HS-27A (cell line): ENCODE measurements at regions not wholly inside any gene's neighbourhood (a gene's known extent, or its start where the extent isn't known, plus 50 kb on each side); places are given as distances from the start of the nearest gene placed in this dataset.

ENCODE experiments used
- DNase-seq: peaks from one replicate; pipeline ENCODE4 v3.0.0-alpha.2; 2012; ENCODE audit warnings: low read depth, missing footprints

DNA sequence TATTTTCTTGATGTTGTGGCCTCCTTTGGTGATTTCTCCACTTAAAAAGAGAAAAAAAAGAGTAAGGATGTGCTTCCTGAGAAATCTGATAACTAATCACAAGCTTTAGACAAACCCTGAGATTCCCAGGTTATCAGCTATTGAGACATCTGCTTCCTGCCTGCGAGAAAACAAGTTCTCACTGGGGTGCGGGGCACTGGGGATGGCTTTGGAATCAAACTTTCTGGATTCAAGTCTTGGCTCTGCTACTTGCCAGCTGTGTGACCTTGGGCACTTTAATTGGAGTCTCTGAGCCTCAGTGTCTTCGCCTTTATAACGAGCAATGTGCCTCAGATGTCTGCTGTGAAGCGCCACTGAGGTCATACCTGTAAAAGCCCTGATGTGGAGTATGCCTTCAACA, 152.5 kb upstream of the NAV2 start:
- DNase-seq = no peak

DNA sequence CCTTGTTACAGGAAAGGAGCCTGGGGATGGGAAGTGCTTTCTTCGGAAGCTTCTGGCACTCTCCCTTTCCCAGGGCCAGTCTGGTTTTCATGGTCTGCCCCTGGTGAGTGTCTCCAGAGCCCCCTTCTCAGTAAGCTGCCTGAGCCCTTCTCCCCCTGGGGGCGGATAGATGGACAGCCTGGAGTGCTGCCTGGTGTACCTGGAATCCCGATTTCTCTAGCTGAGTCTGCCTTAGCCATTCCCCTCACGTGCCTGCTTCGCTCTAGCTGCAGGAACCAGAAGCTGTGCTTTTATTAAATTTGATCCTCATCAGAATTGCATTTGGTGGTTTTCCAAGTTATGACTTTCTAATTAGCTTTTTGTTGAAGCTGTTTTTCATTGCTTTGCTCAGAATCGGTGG, 152.9 kb upstream of the NAV2 start:
- no peak for DNase-seq

- DNase-seq = no peak
Observed at GRCh38 chr11:19558189-19558986, 154.2 kb upstream of the NAV2 start.

GRCh38 chr11:19557720-19558140, 154.9 kb upstream of the NAV2 start:
- DNase-seq = peak; percentile 68

DNA sequence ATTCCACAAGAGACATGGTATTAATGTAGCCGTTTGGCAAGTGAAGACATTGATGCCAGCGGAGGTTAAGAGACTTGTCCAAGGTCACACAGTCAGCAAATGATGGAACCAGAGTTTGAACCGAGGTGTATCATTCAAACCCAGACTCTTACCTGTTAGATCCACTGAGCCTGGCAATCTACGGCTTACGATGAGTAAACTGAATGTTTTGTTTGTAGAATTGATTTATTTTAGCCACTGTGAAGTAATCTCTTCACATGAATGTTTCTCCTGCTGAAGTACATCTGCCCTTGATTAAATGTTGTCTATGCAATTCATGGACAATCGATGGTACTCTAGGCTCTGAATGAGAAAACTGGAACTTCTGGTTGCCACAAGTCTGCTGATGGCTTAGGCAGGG, 155.5 kb upstream of the NAV2 start:
- no peak for DNase-seq

DNA sequence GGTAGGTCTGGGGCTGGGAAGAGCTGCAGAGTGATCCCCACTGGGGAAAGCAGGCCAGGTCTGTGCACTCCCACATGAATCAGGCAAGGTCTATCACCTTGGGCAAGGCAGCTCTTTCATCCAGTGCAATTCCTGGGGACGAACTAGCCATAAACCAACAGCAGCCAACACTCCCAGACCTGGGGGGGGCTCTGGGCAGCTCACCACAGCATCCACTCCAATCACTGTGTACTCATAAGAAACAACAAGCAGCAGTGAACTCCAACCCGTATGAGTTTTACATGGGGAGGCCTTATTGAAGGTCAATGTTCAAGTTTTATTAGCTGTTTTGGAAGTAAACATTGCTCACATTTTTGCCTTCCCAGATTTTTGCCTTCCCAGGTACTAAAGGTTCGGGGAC, 157.4 kb upstream of the NAV2 start:
- DNase-seq = no peak

DNA sequence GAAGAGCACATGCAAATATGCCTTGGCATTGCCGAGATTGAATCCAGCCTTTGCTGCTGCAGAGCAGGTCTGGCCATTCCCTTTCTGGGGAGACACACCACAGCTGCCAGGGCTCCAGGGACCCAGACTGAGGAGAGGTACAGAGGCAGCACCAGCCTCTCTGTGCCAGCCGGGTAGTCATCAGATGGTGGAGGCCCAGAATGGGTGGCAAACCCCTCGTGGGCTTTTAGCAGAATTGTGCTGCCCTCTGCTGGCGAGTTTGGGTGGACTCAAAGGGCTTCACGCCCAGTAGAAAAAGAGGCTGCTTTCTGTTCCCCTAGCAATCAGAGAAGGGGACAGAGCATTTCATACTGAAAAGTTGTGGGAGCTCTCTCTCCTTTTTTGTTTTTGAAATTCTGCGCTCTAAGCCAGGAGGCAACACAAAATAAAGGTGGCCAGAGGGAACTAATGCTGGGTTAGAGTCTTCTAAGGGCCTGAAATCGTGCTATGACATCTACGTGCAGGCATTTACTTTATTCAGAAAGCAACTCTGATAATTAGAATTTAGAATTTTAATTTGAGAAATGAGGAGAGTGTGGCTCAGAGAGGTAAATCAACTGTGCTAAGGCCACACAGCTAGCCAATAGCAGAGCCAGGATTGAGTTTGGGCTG, 158.8 kb upstream of the NAV2 start:
- peak; percentile 51 for DNase-seq

DNA sequence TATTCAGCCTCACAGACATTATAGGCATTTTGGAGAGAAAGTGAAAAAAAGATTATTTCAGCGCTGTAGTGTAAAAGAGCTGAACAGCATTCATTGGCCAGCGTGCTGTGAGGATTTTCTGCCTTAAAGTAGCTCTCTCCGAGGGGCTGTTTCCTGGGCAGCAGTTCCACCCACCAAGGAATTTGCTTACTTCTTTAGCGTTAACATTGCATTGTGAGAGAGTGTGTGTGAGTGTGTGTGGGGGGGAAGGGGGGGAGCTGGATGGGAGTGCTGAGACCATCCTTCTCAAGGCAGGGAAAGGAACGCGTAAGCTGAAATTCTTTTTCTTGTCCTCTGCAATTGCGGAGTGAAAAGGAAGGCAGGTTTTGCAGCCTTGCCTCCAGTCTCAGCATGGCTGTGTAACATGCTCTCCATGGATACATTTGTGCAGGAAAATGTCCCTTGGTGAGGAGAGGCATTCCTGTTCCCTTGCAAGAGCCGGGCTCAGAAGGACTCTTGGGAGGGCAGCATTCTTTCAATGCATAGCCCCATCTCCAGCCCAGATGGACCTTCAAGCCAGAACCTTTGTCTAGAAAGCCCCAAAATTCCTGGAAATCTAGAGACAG, 159.9 kb upstream of the NAV2 start:
- no peak for DNase-seq

GRCh38 chr11:19552161-19552560, 160.5 kb upstream of the NAV2 start:
- no peak for DNase-seq

GRCh38 chr11:19551457-19551856, 161.2 kb upstream of the NAV2 start:
- DNase-seq = no peak

- no peak for DNase-seq
Observed at GRCh38 chr11:19547044-19547443, 165.6 kb upstream of the NAV2 start.

DNA sequence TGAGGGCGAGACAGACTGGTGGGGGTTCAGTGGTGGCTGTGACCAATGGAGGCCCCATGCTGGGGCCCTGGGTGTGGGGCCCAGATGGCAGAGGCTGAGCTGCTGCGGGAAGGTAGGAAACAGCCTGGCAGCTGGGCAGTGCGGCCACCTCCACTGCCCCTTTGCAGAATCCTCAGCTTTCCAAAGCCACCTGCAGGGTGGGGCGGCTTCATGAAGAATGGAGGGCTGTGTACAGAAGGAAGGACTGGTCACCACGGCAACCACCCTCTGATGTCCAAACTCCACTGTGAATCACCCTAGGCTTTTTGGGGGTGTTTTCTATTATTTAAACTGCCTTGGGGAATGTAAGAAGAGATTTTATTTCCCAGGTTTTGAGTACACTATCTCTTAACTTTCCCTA, 166.3 kb upstream of the NAV2 start:
- no peak for DNase-seq

DNA sequence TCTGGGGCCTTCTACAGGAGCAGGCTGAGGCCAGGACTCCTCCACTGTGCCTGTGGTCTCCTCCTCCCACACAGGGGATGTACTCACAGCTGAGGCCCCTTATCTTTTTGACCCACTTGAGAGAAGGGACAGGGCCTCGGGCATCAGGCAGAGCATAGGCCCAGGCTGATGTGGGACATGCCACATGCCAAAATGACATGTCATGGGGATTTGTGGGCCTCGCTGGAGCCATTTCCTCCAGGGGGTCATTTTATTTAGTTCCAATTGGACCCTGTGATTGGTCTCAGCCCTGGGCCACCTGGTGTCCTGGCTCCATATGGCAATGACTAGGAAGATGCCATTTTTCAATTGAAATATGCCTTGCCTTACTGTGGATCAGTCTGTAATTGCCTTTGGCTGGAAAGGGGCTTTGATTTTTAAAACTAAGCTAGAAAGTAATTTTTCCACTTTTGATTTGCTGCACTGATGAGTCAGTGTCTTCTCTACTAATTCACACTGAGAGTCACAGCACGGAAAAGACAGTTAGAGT, 171.1 kb upstream of the NAV2 start:
- no peak for DNase-seq

- no peak for DNase-seq
Observed at GRCh38 chr11:19539861-19540260, 172.8 kb upstream of the NAV2 start.

DNA sequence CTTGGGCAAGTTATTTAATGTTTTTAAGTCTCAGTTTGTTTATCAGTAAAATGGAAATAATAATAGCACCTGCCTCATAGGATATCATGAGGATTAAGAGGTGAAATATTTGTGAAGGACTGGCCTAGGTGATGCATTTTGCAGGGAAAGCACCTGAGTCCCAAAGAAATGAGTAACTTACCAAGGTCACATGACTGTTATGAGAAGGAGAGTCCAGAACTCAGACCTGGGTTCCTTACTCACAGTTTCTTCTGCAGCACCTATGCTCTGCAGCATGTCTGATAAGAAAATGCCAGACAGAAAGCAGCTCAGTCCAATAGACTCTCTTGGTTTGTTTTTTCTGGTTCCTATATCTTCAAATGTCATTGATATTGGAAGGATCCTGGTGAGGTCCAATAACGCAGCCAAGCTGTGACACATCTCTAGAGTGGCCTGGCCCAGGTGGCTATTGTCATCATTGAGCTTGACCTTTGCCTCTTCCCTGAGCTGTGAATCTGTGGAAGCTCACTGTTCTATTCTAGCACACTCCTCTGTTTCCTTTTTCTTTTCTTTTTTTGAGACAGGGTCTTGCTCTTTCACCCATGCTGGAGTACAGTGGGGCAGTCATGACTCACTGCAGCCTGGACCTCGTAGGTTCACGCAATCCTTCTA, 174.7 kb upstream of the NAV2 start:
- no peak for DNase-seq

DNA sequence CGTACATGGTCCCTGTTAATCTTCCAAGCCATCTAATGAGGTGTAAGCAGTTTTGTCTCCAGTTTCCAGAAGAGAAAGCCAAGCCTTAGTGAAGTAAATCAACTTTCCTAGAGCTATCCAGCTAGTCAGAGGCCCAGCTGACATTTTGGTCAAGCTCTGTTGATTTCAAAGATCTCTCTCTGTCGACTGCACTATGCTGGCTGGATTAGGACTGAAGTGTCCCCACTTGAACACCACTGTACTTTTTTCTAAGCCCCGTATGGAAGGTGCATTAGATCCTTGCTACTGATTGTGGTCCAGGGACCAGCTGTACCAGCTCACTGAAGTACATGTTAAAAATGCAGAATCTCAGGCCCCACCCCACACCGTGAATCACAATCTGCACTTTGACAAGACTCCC, 176.5 kb upstream of the NAV2 start:
- DNase-seq = no peak

- no peak for DNase-seq
Observed at GRCh38 chr11:19530505-19530904, 182.1 kb upstream of the NAV2 start.

DNA sequence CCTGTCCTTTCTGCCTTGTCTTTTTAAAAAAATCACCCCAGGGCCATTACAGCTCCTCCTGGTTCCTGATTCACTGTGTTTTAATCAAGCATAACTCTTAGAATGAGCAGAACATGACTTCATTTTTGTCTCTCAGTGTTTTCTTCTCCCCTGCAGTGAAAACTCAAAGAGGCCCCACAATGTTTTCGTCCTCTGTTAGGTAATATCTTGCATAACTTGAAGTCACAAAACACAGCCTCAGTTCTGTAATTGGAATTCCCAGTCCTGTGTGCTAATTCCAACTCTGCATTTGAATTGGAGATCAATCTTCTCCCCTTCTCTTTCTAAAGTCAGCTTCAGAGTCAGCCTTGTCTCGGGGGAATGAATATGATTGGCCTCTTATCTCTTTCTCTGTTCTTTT, 186.5 kb upstream of the NAV2 start:
- DNase-seq = no peak

DNA sequence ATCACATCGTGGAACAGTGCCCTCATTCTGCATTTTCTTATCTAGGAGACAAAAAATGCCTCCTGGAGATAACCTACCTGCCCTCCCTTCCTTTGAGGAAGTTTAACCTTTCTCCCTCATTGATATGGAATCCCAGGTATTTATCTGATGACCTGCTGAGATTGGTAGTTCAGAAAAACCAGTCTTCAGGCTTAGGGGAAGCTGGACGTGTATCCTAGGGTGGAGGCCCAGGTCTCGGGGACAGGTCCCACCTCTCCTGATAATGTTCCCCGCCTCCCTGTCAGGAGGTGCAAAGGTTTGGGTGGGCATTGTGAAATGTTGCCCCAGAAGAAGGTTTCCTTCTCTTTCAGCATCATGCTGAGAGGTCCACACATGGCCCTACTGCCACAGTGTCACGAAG, 186.9 kb upstream of the NAV2 start:
- no peak for DNase-seq

DNA sequence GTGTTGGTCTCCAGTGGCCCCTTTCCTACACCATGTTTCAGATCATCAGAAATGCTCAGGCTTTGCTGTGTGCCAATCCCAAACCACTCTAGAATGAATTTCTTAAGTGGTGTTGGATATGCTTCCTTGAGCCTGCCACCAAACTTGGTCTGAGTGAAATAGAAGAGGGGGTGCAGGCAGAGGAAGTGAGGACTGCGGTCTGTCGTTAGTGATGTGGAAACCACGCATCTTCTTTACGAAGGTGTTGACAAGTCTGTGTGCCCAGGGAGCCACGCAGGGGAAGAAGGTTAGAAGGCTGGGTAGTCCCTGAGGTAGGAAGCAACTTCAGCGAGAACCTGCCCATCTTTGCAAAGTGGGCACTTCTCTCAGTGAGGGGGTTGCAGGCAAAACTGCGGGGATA, 187.4 kb upstream of the NAV2 start:
- no peak for DNase-seq

DNA sequence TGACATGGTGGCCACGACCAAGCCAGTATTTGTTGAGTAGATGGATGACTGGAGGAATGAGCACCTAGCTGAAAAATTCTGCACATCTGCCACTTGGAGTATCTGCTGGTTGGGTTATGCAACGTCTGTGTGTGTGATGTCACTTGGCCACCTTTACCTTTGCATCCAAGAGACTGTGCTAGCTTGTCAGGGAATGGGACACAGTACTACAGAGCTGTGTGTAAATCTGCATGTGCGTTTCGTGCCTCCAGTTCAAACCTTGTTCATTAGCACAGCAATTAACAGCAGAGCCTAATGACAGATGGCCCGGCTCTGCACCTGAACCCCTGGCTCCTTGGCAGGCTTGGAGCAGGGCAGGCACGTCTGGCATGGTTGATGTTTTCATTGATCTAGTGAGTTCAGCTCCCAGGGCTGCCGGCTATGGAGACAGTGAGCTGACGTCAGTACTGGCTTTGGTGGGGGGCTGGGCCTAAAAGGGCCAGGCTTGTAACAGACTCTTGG, 188.4 kb upstream of the NAV2 start:
- DNase-seq = no peak

DNA sequence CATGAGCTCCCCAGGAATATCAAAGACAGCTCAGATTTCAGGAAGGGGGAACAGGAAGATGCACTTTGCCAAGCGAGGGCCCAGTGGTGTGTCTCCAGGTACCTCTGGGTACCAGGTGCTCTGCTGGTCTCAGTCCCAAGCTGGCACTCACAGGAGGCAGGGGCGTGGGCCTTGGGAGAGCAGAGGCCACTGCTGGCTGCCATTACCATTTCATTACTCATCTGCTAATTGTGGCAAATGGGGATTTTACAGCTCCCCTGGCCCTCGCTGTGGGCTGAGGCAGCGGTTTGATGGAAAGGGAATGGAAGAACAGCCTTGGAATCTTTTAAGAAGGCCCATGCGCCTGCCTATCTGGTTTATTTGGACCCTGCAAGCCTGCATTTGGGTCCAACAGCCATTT, 192.0 kb upstream of the NAV2 start:
- no peak for DNase-seq
